ENCODE measurements at regions not wholly inside any gene's neighbourhood (a gene's known extent, or its start where the extent isn't known, plus 50 kb on each side); places are given as distances from the start of the nearest gene placed in this dataset.
"Not testable (repeated sequence)": the region's sequence is repeated elsewhere in the genome, so short reads cannot be mapped to it uniquely, and the experiment has no call there.

DNA sequence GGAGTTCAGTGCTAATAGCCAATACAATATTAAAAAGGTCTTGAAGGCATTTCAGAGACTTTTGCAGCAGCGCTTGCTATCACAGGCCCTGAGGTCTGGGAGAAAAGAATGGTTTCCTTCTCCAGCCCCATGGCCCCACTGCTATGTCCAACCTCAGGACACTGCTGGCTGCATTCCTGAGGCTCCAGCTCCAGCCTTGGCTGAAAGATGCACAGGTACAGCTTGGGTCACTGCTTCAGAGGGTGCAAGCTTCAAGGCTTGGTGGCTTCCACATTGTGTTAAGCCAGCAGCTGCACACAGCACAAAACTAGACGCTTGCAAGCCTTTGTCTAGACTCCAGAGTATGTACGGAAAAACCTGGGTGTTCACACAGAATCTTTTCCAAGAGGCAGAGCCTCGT lies 589.2 kb downstream of the CWH43 start:
- not testable (repeated sequence) for DNase-seq (ENCODE audit: low spot score)

DNA sequence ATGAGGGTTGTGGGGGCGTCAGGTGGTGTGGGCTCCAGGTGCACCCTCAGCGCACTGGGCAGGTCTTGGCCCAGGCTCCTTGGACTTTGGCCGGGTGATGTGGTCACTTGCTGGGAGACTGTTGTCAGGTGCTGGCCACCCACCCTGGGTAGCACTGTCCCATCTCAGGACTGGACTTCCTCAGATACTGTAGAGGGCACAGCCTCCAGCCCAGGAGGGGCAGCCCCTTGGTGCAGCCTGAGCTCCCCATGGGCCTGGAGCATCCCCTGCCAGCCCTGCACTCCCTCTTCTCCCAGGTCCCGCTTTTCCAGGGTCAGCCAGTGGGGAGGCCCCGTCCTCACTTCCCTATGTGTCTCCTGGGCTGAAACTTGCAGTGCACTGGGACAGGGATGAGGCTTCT lies 592.3 kb downstream of the CWH43 start:
- DNase-seq (ENCODE audit: low spot score), result not testable (repeated sequence)

DNA sequence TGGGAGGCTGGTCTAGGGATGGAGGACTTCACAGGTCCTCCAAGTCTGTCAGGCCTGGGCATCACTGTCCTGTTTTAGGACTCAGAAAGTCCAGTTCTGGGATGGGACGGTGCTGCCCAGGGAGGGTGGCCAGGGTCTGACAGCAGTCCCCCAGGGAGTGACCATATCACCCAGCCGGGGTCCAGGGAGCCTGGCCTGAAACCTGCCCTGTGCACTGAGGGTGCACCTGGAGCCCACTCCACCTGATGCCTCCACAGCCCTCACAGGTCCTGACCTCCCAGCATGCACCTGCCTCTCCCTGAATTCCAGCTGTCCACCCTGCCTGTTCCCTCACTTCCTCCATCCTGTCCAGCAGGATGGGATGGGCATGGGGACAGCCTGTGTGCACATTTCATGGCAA lies 592.8 kb downstream of the CWH43 start:
- not testable (repeated sequence) for DNase-seq (ENCODE audit: low spot score)

DNA sequence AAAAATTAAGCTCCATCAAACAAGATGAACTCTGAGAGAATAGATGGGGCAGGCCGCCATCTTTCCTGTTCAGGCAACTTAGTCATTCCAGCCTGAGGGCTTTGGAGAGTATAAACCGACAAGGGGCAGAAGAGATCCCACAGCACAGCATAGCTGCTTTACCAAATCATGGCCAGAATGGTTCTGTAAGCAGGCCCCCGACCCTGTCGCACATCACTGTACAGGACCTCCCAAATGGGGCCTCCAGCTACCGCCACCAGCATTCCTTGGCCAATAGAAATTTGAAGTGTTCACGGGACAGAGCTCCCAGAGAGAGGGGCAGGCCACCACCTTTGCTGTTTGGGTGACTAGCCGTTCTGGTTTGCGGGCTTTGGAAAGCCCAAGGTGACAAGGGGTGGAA lies 594.1 kb downstream of the CWH43 start:
- DNase-seq (ENCODE audit: low spot score), result not testable (repeated sequence)

DNA sequence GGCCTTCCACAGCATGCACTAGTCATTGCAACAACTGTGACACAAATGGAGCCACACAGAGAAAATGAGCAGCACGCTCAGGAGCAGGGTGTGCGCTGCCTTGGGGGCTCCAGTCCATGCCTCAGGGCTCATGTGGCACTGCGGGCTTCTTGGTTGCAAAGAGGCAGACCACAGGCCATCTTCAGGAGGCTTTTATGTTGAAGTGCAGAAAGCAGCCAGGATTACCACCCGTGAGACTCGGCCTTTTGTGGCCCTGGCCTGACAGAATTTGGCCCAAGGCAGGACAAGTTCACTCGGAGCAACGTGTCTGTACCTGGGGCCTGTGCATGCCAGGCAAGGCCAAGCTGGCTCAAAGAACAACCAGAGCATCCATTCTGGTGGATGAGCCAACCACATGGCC lies 602.3 kb downstream of the CWH43 start:
- not testable (repeated sequence) for DNase-seq (ENCODE audit: low spot score)

DNA sequence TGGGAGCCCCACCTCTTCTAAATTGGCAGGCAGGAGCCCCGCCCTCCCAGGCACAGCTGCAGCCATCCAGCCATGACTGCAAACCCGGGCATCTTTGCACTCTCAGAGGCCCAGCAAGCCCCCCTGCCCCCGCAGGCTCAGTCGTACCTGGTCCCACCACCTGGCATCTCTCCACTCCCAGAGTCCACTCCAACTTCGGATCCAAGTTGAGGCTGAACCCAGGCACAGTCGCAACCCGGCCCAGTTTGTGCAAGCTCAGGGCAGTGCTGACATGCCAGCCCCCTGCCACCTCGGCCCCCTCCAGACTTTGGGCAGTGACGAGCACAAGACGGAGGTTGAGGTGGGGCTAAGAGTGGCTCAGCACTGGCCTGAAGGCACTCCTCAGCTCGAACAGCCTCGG lies 632.4 kb downstream of the CWH43 start:
- DNase-seq (ENCODE audit: low spot score), result not testable (repeated sequence)

DNA sequence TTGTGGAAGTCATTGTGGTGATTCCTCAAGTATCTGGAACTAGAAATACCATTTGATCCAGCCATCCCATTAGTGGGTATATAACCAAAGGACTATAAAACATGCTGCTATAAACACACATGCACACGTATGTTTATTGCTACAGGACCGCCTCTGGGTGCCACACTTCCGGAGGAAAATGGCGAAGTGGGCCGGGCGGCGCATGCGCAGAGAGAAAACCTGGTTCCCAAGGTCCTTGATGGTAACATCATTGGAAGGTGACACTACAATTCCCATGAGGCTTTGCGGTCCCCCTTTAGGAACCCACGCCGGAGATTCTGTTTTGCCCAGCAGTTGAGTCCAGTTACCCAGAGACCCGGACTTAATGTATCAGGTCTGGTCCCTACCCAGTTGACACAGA lies 640.4 kb downstream of the CWH43 start:
- peak; percentile 1 for DNase-seq (ENCODE audit: low spot score)
